ENCODE measurements at regions not wholly inside any gene's neighbourhood (a gene's known extent, or its start where the extent isn't known, plus 50 kb on each side); places are given as distances from the start of the nearest gene placed in this dataset.

- no peak for DNase-seq
- no peak overlapping the region for H3K27ac ChIP-seq
- no peaks in the 10 kb centered on the region for H3K27me3 ChIP-seq
- ATAC-seq = no peak
- H3K4me3 ChIP-seq = no peak overlapping the region
- 78 to 91% methylated on average over 8 of the region's 8 CpGs for WGBS, 2 donors
- H3K36me3 ChIP-seq (replicated peaks in 1 of 2; ENCODE audit: insufficient read depth in 1 of 2, low read depth in 2 of 2) = no peaks in the 10 kb centered on the region
- H3K9me3 ChIP-seq = no peaks in the 10 kb centered on the region
- intact Hi-C loops (cut with DNase I) = no loop called here
- H3K4me1 ChIP-seq = peaks cover 3% of the 10 kb centered on the region
- TF ChIP-seq POLR2A (IDR thresholded peaks at IDR 0.05) (no peak), CTCF (IDR thresholded peaks at IDR 0.05) (no peak)
Observed at GRCh38 chr4:141576585-141577110, 59.7 kb upstream of the IL15 start.

GRCh38 chr4:141578451-141578850 is 57.9 kb upstream of the IL15 start:
- no peak for TF ChIP-seq POLR2A (IDR thresholded peaks at IDR 0.05)
- no peak for TF ChIP-seq CTCF (IDR thresholded peaks at IDR 0.05)
- H3K9me3 ChIP-seq = no peaks in the 10 kb centered on the region
- intact Hi-C loops (cut with DNase I) = no loop called here
- DNase-seq (no peak), ATAC-seq (no peak)
- H3K27me3 ChIP-seq = no peaks in the 10 kb centered on the region
- no peak overlapping the region for H3K27ac ChIP-seq
- no peaks in the 10 kb centered on the region for H3K4me1 ChIP-seq
- no peak overlapping the region for H3K4me3 ChIP-seq
- no peaks in the 10 kb centered on the region for H3K36me3 ChIP-seq (replicated peaks in 1 of 2; ENCODE audit: insufficient read depth in 1 of 2, low read depth in 2 of 2)

GRCh38 chr4:141580523-141580922 is 55.9 kb upstream of the IL15 start:
- no peak for TF ChIP-seq CTCF (IDR thresholded peaks at IDR 0.05)
- no peak for TF ChIP-seq POLR2A (IDR thresholded peaks at IDR 0.05)
- intact Hi-C loops (cut with DNase I) = no loop called here

More at GRCh38 chr4:141580523-141580922, 55.9 kb upstream of the IL15 start:
- Histone ChIP-seq H3K27me3 (no peaks in the 10 kb centered on the region), H3K36me3 (replicated peaks in 1 of 2; ENCODE audit: insufficient read depth in 1 of 2, low read depth in 2 of 2) (no peaks in the 10 kb centered on the region), H3K4me1 (no peaks in the 10 kb centered on the region), H3K9me3 (no peaks in the 10 kb centered on the region), H3K4me3 (no peak overlapping the region), H3K27ac (no peak overlapping the region)
- DNase-seq (no peak), ATAC-seq (no peak)

All from body of pancreas (tissue), 4 donors.